Vagina (tissue), 2 donors: ENCODE measurements at regions not wholly inside any gene's neighbourhood (a gene's known extent, or its start where the extent isn't known, plus 50 kb on each side); places are given as distances from the start of the nearest gene placed in this dataset.

Experiments used
- CTCF ChIP-seq, 3 experiments: fragments of 450-650 bp in 2 of 3; fragments of 200-600 bp in 1 of 3; sonication (generic) in 1 of 3; IDR thresholded peaks; one replicate each; pipeline ENCODE4 v1.5.1; 2017 to 2019; ENCODE audit warnings: antibody characterized with exemption in 3 of 3, mild to moderate bottlenecking in 2 of 3, moderate library complexity in 2 of 3
- POLR2A ChIP-seq, 2 donors: fragments of 450-650 bp; IDR thresholded peaks; one replicate each; pipeline ENCODE4 v1.6.1; 2017; ENCODE audit warnings: antibody characterized with exemption in 2 of 2, mild to moderate bottlenecking in 2 of 2, moderate library complexity in 2 of 2

- TF ChIP-seq CTCF (IDR thresholded peaks at IDR 0.05), result no peak
- no peak for TF ChIP-seq POLR2A (IDR thresholded peaks at IDR 0.05)
Observed at GRCh38 chr1:79074975-79075374, 68.4 kb upstream of the ADGRL4 start.
